GM23248 (cell line): ENCODE measurements at regions not wholly inside any gene's neighbourhood (a gene's known extent, or its start where the extent isn't known, plus 50 kb on each side); places are given as distances from the start of the nearest gene placed in this dataset.

Experiments
- DNase-seq: peaks from one replicate; pipeline ENCODE4 v3.0.0-alpha.2; 2015
- H2AFZ ChIP-seq: fragments of 200-600 bp; sonication (generic); 2 replicates; pipeline ENCODE4 v1.6.1; 2016; ENCODE audit warnings: antibody characterized with exemption
- H3F3A ChIP-seq: fragments of 200-600 bp; sonication (generic); 2 replicates; pipeline ENCODE4 v1.6.1; 2016; ENCODE audit warnings: mild to moderate bottlenecking, antibody characterized with exemption, mixed run types; ENCODE audit not compliant: insufficient read depth
- H3K27ac ChIP-seq: fragments of 200-600 bp; sonication (generic); 2 replicates; pipeline ENCODE4 v1.5.1; 2016; ENCODE audit warnings: mild to moderate bottlenecking
- H3K27me3 ChIP-seq: fragments of 200-600 bp; sonication (generic); replicated peaks from 2 replicates; pipeline ENCODE4 v1.6.1; 2016; ENCODE audit warnings: mild to moderate bottlenecking; ENCODE audit not compliant: insufficient read depth
- H3K36me3 ChIP-seq: fragments of 200-600 bp; sonication (generic); 2 replicates; pipeline ENCODE4 v1.6.1; 2016; ENCODE audit warnings: low read depth, mild to moderate bottlenecking
- H3K4me1 ChIP-seq: fragments of 200-600 bp; sonication (generic); 2 replicates; pipeline ENCODE4 v1.6.1; 2016; ENCODE audit warnings: mild to moderate bottlenecking; ENCODE audit not compliant: insufficient read depth
- H3K4me2 ChIP-seq: fragments of 200-600 bp; sonication (generic); one replicate; pipeline ENCODE4 v1.6.1; 2016; ENCODE audit warnings: mild to moderate bottlenecking; ENCODE audit not compliant: unreplicated experiment
- H3K4me3 ChIP-seq: fragments of 200-600 bp; sonication (generic); 2 replicates; pipeline ENCODE4 v1.5.1; 2016; ENCODE audit warnings: mild to moderate bottlenecking
- H3K79me2 ChIP-seq: fragments of 200-600 bp; sonication (generic); 2 replicates; pipeline ENCODE4 v1.6.1; 2016; ENCODE audit warnings: mild to moderate bottlenecking; ENCODE audit not compliant: insufficient read depth
- H3K9ac ChIP-seq: fragments of 200-600 bp; sonication (generic); 2 replicates; pipeline ENCODE4 v1.6.1; 2016; ENCODE audit warnings: mild to moderate bottlenecking
- H3K9me2 ChIP-seq: fragments of 200-600 bp; sonication (generic); 2 replicates; pipeline ENCODE4 v1.6.1; 2016; ENCODE audit warnings: mixed run types, mild to moderate bottlenecking, moderate library complexity; ENCODE audit not compliant: insufficient read depth
- H3K9me3 ChIP-seq: fragments of 200-600 bp; sonication (generic); one replicate; pipeline ENCODE4 v1.6.1; 2017; ENCODE audit warnings: low read depth
- H4K20me1 ChIP-seq: fragments of 200-600 bp; sonication (generic); 2 replicates; pipeline ENCODE4 v1.6.0; 2016; ENCODE audit not compliant: insufficient read depth
- EZH2 ChIP-seq: fragments of 200-600 bp; sonication (generic); IDR thresholded peaks from 2 replicates; pipeline ENCODE4 v1.6.1; 2018; ENCODE audit warnings: antibody characterized with exemption, mild to moderate bottlenecking; ENCODE audit not compliant: insufficient read depth, poor library complexity, severe bottlenecking
- EZH2phosphoT487 ChIP-seq: fragments of 200-600 bp; sonication (generic); IDR thresholded peaks from 2 replicates; pipeline ENCODE4 v1.6.1; 2018; ENCODE audit warnings: antibody characterized with exemption, moderate library complexity, mild to moderate bottlenecking, low read depth; ENCODE audit not compliant: insufficient read depth
- WGBS, 2 experiments: methylation state at CpG; one replicate each; pipeline ENCODE4 v1.1.6; 2015 to 2017; ENCODE audit warnings: low lambda C conversion rate in 2 of 2, low coverage in 1 of 2; ENCODE audit errors: missing lambda C conversion rate in 2 of 2; 5-methylcytosine and 5-hydroxymethylcytosine counted together
- in situ Hi-C: fragments of 300-500 bp; cut with MboI; formaldehyde crosslinking; loops from 2 replicates; pipeline ENCODE4 v1.15.0; 2020

GRCh38 chr22:27213766-27214581, 556.6 kb downstream of the MIAT start:
- Histone ChIP-seq H2AFZ (no peak overlapping the region), H3K4me2 (no peak overlapping the region), H3K27me3 (no peaks in the 10 kb centered on the region), H3K9ac (no peak overlapping the region), H3K36me3 (no peaks in the 10 kb centered on the region), H4K20me1 (no peaks in the 10 kb centered on the region), H3F3A (peaks cover 21% of the 10 kb centered on the region), H3K9me2 (no peaks in the 10 kb centered on the region), H3K4me3 (no peak overlapping the region), H3K79me2 (no peaks in the 10 kb centered on the region), H3K27ac (peak overlapping the region; percentile 93; the same call in 1 of the 2 replicates), H3K4me1 (peaks cover 33% of the 10 kb centered on the region), H3K9me3 (no peaks in the 10 kb centered on the region)
- TF ChIP-seq EZH2phosphoT487 (no peak), EZH2 (no peak)
- peak; percentile 33 for DNase-seq
- in situ Hi-C loops = loop anchor here (25.0 kb wide), 1 partner anchor 598 kb away; the partner anchor contains the start of gene MN1
- 78 to 82% methylated on average over 17 of the region's 17 CpGs for WGBS, 2 experiments

DNA sequence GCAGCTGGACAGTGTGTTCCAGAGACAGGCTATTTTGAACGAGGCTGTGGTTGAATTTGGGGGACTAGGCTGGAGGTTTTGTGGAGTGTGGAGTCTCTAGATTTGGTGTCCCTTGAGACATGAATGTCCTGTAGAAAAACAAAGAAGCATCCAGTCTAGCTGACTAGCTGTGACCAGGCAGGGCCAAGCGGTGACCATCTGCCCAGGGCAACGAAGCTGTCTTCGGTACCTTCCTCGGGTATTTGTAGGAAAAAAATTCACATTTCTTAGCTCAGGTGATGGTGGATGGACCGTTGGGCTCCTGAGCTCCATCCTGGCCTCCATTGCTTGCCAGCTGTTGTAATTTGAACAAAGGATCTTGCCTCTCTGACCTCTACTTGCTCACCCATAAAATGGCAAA, 557.3 kb downstream of the MIAT start:
- H3K4me1 ChIP-seq = peaks cover 36% of the 10 kb centered on the region
- H3K9me2 ChIP-seq = no peaks in the 10 kb centered on the region
- no peaks in the 10 kb centered on the region for H4K20me1 ChIP-seq
- no peak for DNase-seq
- H3F3A ChIP-seq = peaks cover 21% of the 10 kb centered on the region
- no peak overlapping the region for H3K4me2 ChIP-seq
- 95 to 98% methylated on average over 6 of the region's 6 CpGs for WGBS, 2 experiments
- H3K27ac ChIP-seq = no peak overlapping the region
- H3K4me3 ChIP-seq = no peak overlapping the region
- no peaks in the 10 kb centered on the region for H3K9me3 ChIP-seq
- H3K79me2 ChIP-seq = no peaks in the 10 kb centered on the region
- H3K27me3 ChIP-seq = no peaks in the 10 kb centered on the region
- H3K9ac ChIP-seq = no peak overlapping the region
- in situ Hi-C loops = loop anchor here (25.0 kb wide), 1 partner anchor 598 kb away; the partner anchor contains the start of gene MN1
- H3K36me3 ChIP-seq = no peaks in the 10 kb centered on the region
- TF ChIP-seq EZH2phosphoT487 (no peak), EZH2 (no peak)
- H2AFZ ChIP-seq = no peak overlapping the region

GRCh38 chr22:27215871-27216270, 558.5 kb downstream of the MIAT start:
- Histone ChIP-seq H3K9me2 (no peaks in the 10 kb centered on the region), H4K20me1 (no peaks in the 10 kb centered on the region), H3K36me3 (no peaks in the 10 kb centered on the region), H3K4me1 (peaks cover 46% of the 10 kb centered on the region), H3K79me2 (no peaks in the 10 kb centered on the region), H3K9me3 (no peaks in the 10 kb centered on the region), H3K4me2 (no peak overlapping the region), H2AFZ (no peak overlapping the region), H3F3A (peaks cover 25% of the 10 kb centered on the region), H3K27me3 (no peaks in the 10 kb centered on the region), H3K27ac (no peak overlapping the region), H3K4me3 (no peak overlapping the region), H3K9ac (no peak overlapping the region)
- WGBS, 2 experiments = 70 to 74% methylated on average over 5 of the region's 5 CpGs
- TF ChIP-seq EZH2 (no peak), EZH2phosphoT487 (no peak)
- DNase-seq = peak; percentile 34
- in situ Hi-C loops = loop anchor here (25.0 kb wide), 1 partner anchor 596 kb away; the partner anchor contains the start of gene MN1

GRCh38 chr22:27216444-27216843, 559.1 kb downstream of the MIAT start:
- WGBS, 2 experiments = 100% methylated on average over 1 of the region's 1 CpG
- Histone ChIP-seq H3K27ac (no peak overlapping the region), H2AFZ (no peak overlapping the region), H3K9me3 (no peaks in the 10 kb centered on the region), H3K27me3 (no peaks in the 10 kb centered on the region), H3K9me2 (no peaks in the 10 kb centered on the region), H3F3A (peaks cover 25% of the 10 kb centered on the region), H3K4me3 (no peak overlapping the region), H3K4me2 (no peak overlapping the region), H3K4me1 (peaks cover 48% of the 10 kb centered on the region), H3K79me2 (no peaks in the 10 kb centered on the region), H3K36me3 (0 out of 2 replicates have a peak, but pooled peaks cover 2% of the 10 kb centered on the region), H4K20me1 (no peaks in the 10 kb centered on the region), H3K9ac (no peak overlapping the region)
- DNase-seq = no peak
- no peak for TF ChIP-seq EZH2phosphoT487
- no peak for TF ChIP-seq EZH2
- in situ Hi-C loops = loop anchor here (25.0 kb wide), 1 partner anchor 596 kb away; the partner anchor contains the start of gene MN1
